B cell (primary cell): ENCODE measurements at regions not wholly inside any gene's neighbourhood (a gene's known extent, or its start where the extent isn't known, plus 50 kb on each side); places are given as distances from the start of the nearest gene placed in this dataset.

Experiments used
- CTCF ChIP-seq: fragments of 200-600 bp; IDR thresholded peaks from one replicate; pipeline ENCODE4 v1.8.0; 2022; ENCODE audit warnings: antibody characterized with exemption, mild to moderate bottlenecking
- EZH2 ChIP-seq: IDR thresholded peaks from 2 replicates; pipeline ENCODE4 v1.6.1; 2012; ENCODE audit warnings: borderline replicate concordance, low read depth, mild to moderate bottlenecking, moderate library complexity, low read length; ENCODE audit not compliant: insufficient read depth, poor library complexity, severe bottlenecking

- no peak for TF ChIP-seq CTCF
- TF ChIP-seq EZH2: no peak
Measured at GRCh38 chr6:113344969-113345368, 512.2 kb upstream of the MARCKS start.
